ENCODE measurements at regions not wholly inside any gene's neighbourhood (a gene's known extent, or its start where the extent isn't known, plus 50 kb on each side); places are given as distances from the start of the nearest gene placed in this dataset.

DNA sequence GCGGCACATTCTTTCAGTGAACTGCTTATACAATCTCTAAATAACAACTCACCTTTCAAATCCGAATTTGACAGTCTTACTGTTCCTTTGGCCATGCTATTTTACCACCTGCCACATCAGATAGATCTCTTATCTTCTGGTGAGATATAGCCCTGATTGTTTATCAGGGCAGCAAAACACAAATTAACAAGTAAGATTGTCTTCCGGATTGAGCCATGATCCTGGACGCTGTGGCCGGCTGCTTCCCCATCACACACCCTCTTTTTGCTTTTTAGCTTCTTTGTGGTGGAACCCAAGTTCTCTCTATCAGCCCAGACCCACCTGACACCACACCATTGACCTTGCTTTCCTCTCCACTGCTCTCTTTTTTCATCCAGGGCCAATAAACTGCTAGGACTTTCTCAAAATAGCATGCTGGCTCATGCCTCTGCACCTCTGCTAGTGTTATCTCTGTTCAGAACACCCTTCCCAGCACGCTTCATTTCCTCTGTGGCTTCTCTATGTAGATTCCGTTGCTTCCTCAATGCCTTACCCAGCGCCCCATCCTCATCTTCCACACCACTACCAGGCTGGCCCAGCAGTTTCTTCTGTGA lies 111.8 kb upstream of the CNTNAP5 start:
- no peak for TF ChIP-seq FOXP2 (optimal IDR thresholded peaks at IDR 0.05; ENCODE audit: borderline replicate concordance, extremely low read depth, extremely low read length, insufficient read depth)
- TF ChIP-seq SIN3A (IDR thresholded peaks at IDR 0.05; ENCODE audit: borderline replicate concordance, insufficient read depth, low read length) = no peak
- TF ChIP-seq, protein P1, sequence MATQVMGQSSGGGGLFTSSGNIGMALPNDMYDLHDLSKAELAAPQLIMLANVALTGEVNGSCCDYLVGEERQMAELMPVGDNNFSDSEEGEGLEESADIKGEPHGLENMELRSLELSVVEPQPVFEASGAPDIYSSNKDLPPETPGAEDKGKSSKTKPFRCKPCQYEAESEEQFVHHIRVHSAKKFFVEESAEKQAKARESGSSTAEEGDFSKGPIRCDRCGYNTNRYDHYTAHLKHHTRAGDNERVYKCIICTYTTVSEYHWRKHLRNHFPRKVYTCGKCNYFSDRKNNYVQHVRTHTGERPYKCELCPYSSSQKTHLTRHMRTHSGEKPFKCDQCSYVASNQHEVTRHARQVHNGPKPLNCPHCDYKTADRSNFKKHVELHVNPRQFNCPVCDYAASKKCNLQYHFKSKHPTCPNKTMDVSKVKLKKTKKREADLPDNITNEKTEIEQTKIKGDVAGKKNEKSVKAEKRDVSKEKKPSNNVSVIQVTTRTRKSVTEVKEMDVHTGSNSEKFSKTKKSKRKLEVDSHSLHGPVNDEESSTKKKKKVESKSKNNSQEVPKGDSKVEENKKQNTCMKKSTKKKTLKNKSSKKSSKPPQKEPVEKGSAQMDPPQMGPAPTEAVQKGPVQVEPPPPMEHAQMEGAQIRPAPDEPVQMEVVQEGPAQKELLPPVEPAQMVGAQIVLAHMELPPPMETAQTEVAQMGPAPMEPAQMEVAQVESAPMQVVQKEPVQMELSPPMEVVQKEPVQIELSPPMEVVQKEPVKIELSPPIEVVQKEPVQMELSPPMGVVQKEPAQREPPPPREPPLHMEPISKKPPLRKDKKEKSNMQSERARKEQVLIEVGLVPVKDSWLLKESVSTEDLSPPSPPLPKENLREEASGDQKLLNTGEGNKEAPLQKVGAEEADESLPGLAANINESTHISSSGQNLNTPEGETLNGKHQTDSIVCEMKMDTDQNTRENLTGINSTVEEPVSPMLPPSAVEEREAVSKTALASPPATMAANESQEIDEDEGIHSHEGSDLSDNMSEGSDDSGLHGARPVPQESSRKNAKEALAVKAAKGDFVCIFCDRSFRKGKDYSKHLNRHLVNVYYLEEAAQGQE (IDR thresholded peaks at IDR 0.05; ENCODE audit: insufficient read depth in 1 of 2, low read depth in 2 of 2, low read length in 2 of 2) = no peak
- no peak for TF ChIP-seq TAF1 (IDR thresholded peaks at IDR 0.05; ENCODE audit: borderline replicate concordance, insufficient read depth, low read length)
- TF ChIP-seq POLR2AphosphoS5 (IDR thresholded peaks at IDR 0.05; ENCODE audit: low read depth, low read length) = no peak

DNA sequence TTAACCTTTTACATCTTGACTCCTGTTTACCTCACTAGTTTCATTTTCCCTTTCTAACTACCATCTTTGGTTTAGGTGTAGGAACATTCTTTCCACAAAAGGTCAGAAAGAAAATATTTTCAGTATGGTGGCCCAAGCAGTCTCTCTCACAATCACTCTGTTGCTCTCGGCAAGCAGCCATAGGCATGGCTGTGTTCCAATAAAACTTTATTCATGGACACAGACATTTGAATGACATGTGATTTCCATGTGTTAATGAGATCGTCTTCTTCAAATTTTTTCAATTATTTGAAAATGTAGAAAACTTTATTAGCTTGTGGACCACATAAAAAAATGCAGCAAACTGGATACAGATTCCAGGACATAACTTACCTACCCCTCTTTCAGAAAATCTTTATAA lies 109.7 kb upstream of the CNTNAP5 start:
- TF ChIP-seq SIN3A (IDR thresholded peaks at IDR 0.05; ENCODE audit: borderline replicate concordance, insufficient read depth, low read length) (no peak), TAF1 (IDR thresholded peaks at IDR 0.05; ENCODE audit: borderline replicate concordance, insufficient read depth, low read length) (no peak), FOXP2 (optimal IDR thresholded peaks at IDR 0.05; ENCODE audit: borderline replicate concordance, extremely low read depth, extremely low read length, insufficient read depth) (no peak), POLR2AphosphoS5 (IDR thresholded peaks at IDR 0.05; ENCODE audit: low read depth, low read length) (no peak)
- TF ChIP-seq, protein P1 (IDR thresholded peaks at IDR 0.05; ENCODE audit: insufficient read depth in 1 of 2, low read depth in 2 of 2, low read length in 2 of 2) = no peak

DNA sequence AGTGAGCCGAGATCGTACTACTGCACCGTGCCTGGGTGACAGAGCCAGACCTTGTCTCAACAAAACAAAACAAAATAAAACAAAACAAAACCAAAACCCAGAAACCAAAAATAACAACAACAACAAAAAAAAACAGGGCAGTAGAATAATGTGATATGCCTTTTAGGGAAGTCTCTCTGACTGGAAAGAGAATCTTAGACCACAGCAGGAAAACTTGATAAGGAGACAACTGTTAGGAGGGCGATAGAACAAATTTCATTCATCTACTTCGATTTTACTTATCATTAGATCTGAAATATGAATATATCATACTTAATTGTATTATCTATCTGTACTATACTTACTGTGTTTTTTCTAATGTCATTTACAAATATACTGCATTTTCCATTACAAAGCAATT lies 109.0 kb upstream of the CNTNAP5 start:
- TF ChIP-seq SIN3A (IDR thresholded peaks at IDR 0.05; ENCODE audit: borderline replicate concordance, insufficient read depth, low read length) (no peak), POLR2AphosphoS5 (IDR thresholded peaks at IDR 0.05; ENCODE audit: low read depth, low read length) (no peak), TAF1 (IDR thresholded peaks at IDR 0.05; ENCODE audit: borderline replicate concordance, insufficient read depth, low read length) (no peak), FOXP2 (optimal IDR thresholded peaks at IDR 0.05; ENCODE audit: borderline replicate concordance, extremely low read depth, extremely low read length, insufficient read depth) (no peak)
- TF ChIP-seq, protein P1 (IDR thresholded peaks at IDR 0.05; ENCODE audit: insufficient read depth in 1 of 2, low read depth in 2 of 2, low read length in 2 of 2) = no peak

DNA sequence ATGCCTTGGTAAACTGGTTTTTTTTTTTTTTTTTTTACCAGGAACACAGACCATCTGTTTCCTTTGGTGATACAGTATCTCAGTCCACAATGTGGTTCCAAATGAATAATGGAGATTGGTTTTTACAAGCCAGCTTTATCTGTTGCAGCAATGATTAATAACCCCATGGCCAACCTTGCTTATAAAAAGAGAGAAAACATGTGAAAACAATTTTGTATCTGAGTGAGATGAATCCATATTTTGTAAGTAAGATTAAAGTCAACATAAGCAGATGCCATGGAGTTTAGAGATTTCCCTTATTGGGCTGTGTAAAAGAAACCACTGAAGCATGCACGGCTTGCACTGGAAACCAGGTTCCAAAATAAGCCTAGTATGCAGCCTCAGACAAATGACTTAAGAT lies 108.6 kb upstream of the CNTNAP5 start:
- TF ChIP-seq FOXP2 (optimal IDR thresholded peaks at IDR 0.05; ENCODE audit: borderline replicate concordance, extremely low read depth, extremely low read length, insufficient read depth) = no peak
- no peak for TF ChIP-seq TAF1 (IDR thresholded peaks at IDR 0.05; ENCODE audit: borderline replicate concordance, insufficient read depth, low read length)
- no peak for TF ChIP-seq POLR2AphosphoS5 (IDR thresholded peaks at IDR 0.05; ENCODE audit: low read depth, low read length)
- TF ChIP-seq, protein P1 (IDR thresholded peaks at IDR 0.05; ENCODE audit: insufficient read depth in 1 of 2, low read depth in 2 of 2, low read length in 2 of 2) = no peak
- TF ChIP-seq SIN3A (IDR thresholded peaks at IDR 0.05; ENCODE audit: borderline replicate concordance, insufficient read depth, low read length) = no peak
